ENCODE measurements at regions not wholly inside any gene's neighbourhood (a gene's known extent, or its start where the extent isn't known, plus 50 kb on each side); places are given as distances from the start of the nearest gene placed in this dataset.

- no peak for FAIRE-seq
- no peak for DNase-seq (ENCODE audit: extremely low spot score, insufficient read length, low read depth)
Observed at GRCh38 chr15:97317163-97317562, 643.3 kb upstream of the ARRDC4 start.

GRCh38 chr15:97319291-97319690, 641.2 kb upstream of the ARRDC4 start:
- no peak for DNase-seq (ENCODE audit: extremely low spot score, insufficient read length, low read depth)
- FAIRE-seq = no peak

- no peak for FAIRE-seq
- DNase-seq (ENCODE audit: extremely low spot score, insufficient read length, low read depth) = no peak
Observed at GRCh38 chr15:97346221-97346620, 614.3 kb upstream of the ARRDC4 start.

- DNase-seq (ENCODE audit: extremely low spot score, insufficient read length, low read depth) (no peak), FAIRE-seq (no peak)
Observed at GRCh38 chr15:97350813-97351212, 609.7 kb upstream of the ARRDC4 start.

- FAIRE-seq (no peak), DNase-seq (ENCODE audit: extremely low spot score, insufficient read length, low read depth) (no peak)
Observed at GRCh38 chr15:97383516-97383915, 577.0 kb upstream of the ARRDC4 start.

- FAIRE-seq (no peak), DNase-seq (ENCODE audit: extremely low spot score, insufficient read length, low read depth) (no peak)
Observed at GRCh38 chr15:97386940-97387339, 573.6 kb upstream of the ARRDC4 start.

- no peak for FAIRE-seq
- DNase-seq (ENCODE audit: extremely low spot score, insufficient read length, low read depth) = no peak
Observed at GRCh38 chr15:97401195-97401594, 559.3 kb upstream of the ARRDC4 start.

GRCh38 chr15:97401970-97402369, 558.5 kb upstream of the ARRDC4 start:
- DNase-seq (ENCODE audit: extremely low spot score, insufficient read length, low read depth) = no peak
- no peak for FAIRE-seq

GRCh38 chr15:97406841-97407240, 553.7 kb upstream of the ARRDC4 start:
- DNase-seq (ENCODE audit: extremely low spot score, insufficient read length, low read depth) = no peak
- no peak for FAIRE-seq

GRCh38 chr15:97410897-97411575, 549.5 kb upstream of the ARRDC4 start:
- FAIRE-seq (no peak), DNase-seq (ENCODE audit: extremely low spot score, insufficient read length, low read depth) (no peak)

- DNase-seq (ENCODE audit: extremely low spot score, insufficient read length, low read depth) = no peak
- no peak for FAIRE-seq
Observed at GRCh38 chr15:97420130-97420529, 540.4 kb upstream of the ARRDC4 start.

GRCh38 chr15:97425596-97425995, 534.9 kb upstream of the ARRDC4 start:
- FAIRE-seq (no peak), DNase-seq (ENCODE audit: extremely low spot score, insufficient read length, low read depth) (no peak)

GRCh38 chr15:97443101-97443500, 517.4 kb upstream of the ARRDC4 start:
- FAIRE-seq (no peak), DNase-seq (ENCODE audit: extremely low spot score, insufficient read length, low read depth) (no peak)

- no peak for FAIRE-seq
- no peak for DNase-seq (ENCODE audit: extremely low spot score, insufficient read length, low read depth)
Observed at GRCh38 chr15:97446138-97446537, 514.4 kb upstream of the ARRDC4 start.

GRCh38 chr15:97456521-97457202, 503.8 kb upstream of the ARRDC4 start:
- no peak for DNase-seq (ENCODE audit: extremely low spot score, insufficient read length, low read depth)
- FAIRE-seq = no peak

- DNase-seq (ENCODE audit: extremely low spot score, insufficient read length, low read depth) = no peak
- FAIRE-seq = no peak
Observed at GRCh38 chr15:97457203-97457847, 503.2 kb upstream of the ARRDC4 start.

- no peak for DNase-seq (ENCODE audit: extremely low spot score, insufficient read length, low read depth)
- no peak for FAIRE-seq
Observed at GRCh38 chr15:97459771-97460170, 500.7 kb upstream of the ARRDC4 start.

GRCh38 chr15:97461226-97461625, 499.3 kb upstream of the ARRDC4 start:
- FAIRE-seq (no peak), DNase-seq (ENCODE audit: extremely low spot score, insufficient read length, low read depth) (no peak)

- FAIRE-seq = no peak
- DNase-seq (ENCODE audit: extremely low spot score, insufficient read length, low read depth) = no peak
Observed at GRCh38 chr15:97463696-97464095, 496.8 kb upstream of the ARRDC4 start.

GRCh38 chr15:97470417-97470816, 490.1 kb upstream of the ARRDC4 start:
- DNase-seq (ENCODE audit: extremely low spot score, insufficient read length, low read depth) (no peak), FAIRE-seq (no peak)

- FAIRE-seq = no peak
- no peak for DNase-seq (ENCODE audit: extremely low spot score, insufficient read length, low read depth)
Observed at GRCh38 chr15:97473627-97474026, 486.9 kb upstream of the ARRDC4 start.
